ENCODE measurements at regions not wholly inside any gene's neighbourhood (a gene's known extent, or its start where the extent isn't known, plus 50 kb on each side); places are given as distances from the start of the nearest gene placed in this dataset.

GRCh38 chr5:130875656-130876055 lies 289.4 kb downstream of the HINT1 start (continued):
- TF ChIP-seq EGR1 (IDR thresholded peaks at IDR 0.05; ENCODE audit: borderline replicate concordance, low read depth, low read length): no peak
- no peak for TF ChIP-seq USF2 (IDR thresholded peaks at IDR 0.05; ENCODE audit: low read length)

Data from H1 (cell line).